GM13977 (cell line): ENCODE measurements at regions not wholly inside any gene's neighbourhood (a gene's known extent, or its start where the extent isn't known, plus 50 kb on each side); places are given as distances from the start of the nearest gene placed in this dataset.

ENCODE experiments used
- DNase-seq: peaks from one replicate; pipeline ENCODE4 v3.0.0; 2012; ENCODE audit warnings: low spot score
- in situ Hi-C: fragments of 300-500 bp; cut with MboI; formaldehyde crosslinking; loops from one replicate; pipeline ENCODE4 v1.12.0; 2022; ENCODE audit warnings: low sequenced_read_pairs, low pct_unique_long_range_greater_than_20kb, mixed read lengths, inconsistent platforms; ENCODE audit not compliant: unreplicated experiment
- TF ChIP-seq, protein P1 (sequence below): IDR thresholded peaks from 2 replicates; pipeline ENCODE4 v1.5.1; 2012; ENCODE audit warnings: mild to moderate bottlenecking, control low read depth; ENCODE audit not compliant: insufficient read depth; ENCODE audit errors: extremely low read depth, missing control alignments

DNA sequence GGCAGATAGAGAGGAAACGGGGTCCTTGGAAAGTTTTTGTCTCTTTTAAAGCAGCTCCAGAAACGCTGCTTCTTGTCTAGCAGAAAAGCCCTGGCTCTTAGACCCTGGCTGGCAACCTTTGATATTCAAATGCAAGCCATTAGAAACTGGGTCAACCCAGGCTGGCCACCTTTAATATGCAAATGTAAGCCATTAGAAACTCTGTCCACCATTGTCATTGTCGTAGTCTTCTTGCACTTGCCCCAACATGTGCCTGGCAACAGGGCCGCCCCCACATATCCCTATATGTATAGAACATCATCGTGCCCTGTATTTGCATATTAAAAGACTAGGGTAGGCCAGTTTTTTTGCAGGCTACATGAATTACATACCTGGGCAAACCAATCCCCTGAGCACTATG, 621.3 kb upstream of the DPP6 start:
- in situ Hi-C loops: no loop called here
- TF ChIP-seq, protein P1, sequence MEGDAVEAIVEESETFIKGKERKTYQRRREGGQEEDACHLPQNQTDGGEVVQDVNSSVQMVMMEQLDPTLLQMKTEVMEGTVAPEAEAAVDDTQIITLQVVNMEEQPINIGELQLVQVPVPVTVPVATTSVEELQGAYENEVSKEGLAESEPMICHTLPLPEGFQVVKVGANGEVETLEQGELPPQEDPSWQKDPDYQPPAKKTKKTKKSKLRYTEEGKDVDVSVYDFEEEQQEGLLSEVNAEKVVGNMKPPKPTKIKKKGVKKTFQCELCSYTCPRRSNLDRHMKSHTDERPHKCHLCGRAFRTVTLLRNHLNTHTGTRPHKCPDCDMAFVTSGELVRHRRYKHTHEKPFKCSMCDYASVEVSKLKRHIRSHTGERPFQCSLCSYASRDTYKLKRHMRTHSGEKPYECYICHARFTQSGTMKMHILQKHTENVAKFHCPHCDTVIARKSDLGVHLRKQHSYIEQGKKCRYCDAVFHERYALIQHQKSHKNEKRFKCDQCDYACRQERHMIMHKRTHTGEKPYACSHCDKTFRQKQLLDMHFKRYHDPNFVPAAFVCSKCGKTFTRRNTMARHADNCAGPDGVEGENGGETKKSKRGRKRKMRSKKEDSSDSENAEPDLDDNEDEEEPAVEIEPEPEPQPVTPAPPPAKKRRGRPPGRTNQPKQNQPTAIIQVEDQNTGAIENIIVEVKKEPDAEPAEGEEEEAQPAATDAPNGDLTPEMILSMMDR: no peak
- DNase-seq: no peak

DNA sequence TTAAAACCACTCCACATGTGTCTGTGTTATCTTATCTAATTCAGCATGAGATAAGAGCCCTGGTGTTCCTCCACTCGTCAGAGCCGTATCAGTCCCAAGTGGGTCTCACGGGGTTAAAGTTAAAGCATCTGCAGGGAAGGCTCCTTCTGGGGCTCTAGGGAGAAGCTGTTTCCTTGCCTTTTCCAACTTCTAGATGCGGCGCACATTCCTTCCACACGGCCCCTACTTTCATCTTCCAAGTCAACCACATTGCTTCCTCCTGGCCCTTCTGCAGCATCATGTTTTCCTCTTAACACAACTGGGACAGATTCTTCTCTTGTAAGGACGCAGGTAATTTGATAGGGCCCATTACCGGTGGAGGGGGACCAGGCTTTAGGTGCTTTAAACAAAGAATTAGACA, 620.1 kb upstream of the DPP6 start:
- DNase-seq: no peak
- TF ChIP-seq, protein P1: no peak
- in situ Hi-C loops: no loop called here

DNA sequence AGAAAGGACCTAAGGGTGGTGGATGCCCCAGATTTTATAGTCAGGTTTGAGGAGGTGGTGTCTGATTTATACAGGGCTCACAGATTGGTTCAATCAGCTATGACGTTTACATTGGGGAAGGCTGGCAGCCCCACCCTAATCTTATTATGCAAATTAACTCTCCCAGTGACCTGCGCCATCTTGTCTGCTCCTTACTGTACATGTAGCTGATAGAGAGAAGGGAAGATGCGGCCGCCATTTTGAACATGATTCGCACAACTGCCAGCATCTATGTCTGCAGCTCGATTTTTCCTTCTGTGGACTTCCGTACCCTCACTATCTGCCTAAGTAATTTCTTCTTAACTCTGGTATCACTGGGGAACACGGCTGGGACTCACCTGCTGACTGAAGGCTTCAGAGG, 619.0 kb upstream of the DPP6 start:
- in situ Hi-C loops: no loop called here
- no peak for DNase-seq
- TF ChIP-seq, protein P1: no peak

DNA sequence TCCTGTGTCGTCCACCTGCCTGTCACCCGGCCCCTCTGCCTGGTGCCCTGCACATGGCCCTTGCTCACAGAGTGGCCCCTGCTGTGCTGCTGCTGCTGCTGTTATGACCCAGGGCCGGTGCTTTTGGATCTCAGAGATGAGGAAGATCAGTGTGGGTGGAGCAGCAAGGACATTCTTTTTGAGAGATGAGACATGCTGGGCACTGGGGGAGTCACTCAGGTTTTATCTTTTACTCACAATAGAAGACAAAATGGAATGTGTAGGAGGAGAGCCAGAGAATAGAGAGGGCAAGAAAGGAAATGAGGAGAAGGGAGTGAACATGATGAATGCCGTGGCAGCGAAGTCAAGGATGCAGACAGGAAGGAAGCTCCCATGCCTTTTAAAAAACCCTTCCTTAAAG, 611.5 kb upstream of the DPP6 start:
- TF ChIP-seq, protein P1: no peak
- in situ Hi-C loops: no loop called here
- DNase-seq: no peak

DNA sequence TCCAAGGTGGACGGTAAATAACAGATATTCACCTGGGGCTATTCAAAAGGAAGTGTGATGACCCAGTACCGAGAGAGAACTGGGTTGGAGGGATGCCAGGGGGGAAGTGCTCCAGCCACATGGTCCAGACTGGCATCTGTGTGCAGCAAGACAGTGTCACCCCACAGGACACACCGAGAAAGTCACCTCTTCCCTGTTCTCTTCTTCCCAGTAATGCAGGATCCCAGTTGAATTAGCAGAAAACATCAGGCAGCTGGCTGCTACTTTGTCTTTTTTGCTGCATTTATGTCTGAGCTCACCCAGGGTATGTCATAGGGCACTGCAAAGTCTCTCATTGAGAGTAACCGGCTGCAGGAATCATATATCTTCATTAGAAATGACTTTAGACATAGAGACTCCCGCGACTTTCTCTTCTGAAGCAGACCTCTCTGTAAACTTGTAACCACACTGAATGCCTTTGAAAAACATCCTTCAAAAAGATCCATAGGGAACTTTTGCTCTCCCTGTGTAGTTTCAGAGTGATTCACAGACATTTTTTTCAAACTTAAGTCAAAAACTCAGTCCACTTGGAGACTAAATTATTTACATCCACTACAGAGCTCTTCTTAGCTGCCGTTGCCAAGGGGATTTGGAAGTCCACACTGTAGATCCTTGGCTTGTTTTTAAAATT, 609.0 kb upstream of the DPP6 start:
- in situ Hi-C loops: no loop called here
- TF ChIP-seq, protein P1: no peak
- no peak for DNase-seq

DNA sequence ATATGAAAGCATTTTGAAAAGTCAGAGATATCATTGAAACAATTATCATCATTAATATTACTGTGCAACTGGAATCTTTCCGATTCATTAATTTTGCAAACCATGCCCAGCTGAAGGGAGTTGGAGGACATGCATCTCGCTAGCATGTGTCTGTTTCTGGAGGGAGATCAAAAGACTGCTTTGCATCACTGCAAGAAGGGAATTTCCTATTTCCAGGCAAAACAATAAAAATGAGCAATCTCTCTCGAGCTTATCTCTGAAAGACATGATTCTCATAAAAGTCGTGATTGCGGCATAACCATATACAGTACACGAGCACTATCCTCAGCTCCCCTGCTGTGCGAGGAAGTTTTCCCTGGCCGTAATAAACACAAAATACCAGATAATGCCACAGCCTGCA, 607.6 kb upstream of the DPP6 start:
- in situ Hi-C loops: no loop called here
- DNase-seq: no peak
- TF ChIP-seq, protein P1: no peak
